Neural cell (in vitro differentiated cells): ENCODE measurements at regions not wholly inside any gene's neighbourhood (a gene's known extent, or its start where the extent isn't known, plus 50 kb on each side); places are given as distances from the start of the nearest gene placed in this dataset.

ENCODE experiments used
- H2AFZ ChIP-seq: fragments of 200-600, 300-800 bp; sonication (generic), shearing (Covaris generic); 2 replicates; pipeline ENCODE4 v1.6.0; 2014; ENCODE audit warnings: low read depth, mild to moderate bottlenecking, antibody characterized with exemption, low read length, moderate library complexity
- H3F3A ChIP-seq: fragments of 200-600 bp; shearing (Covaris generic); 2 replicates; pipeline ENCODE4 v1.6.1; 2016; ENCODE audit warnings: mild to moderate bottlenecking, moderate library complexity, mixed read lengths, antibody characterized with exemption, low read length; ENCODE audit not compliant: insufficient read depth, poor library complexity, severe bottlenecking
- H3K27ac ChIP-seq: fragments of 200-600, 300-800 bp; sonication (generic), shearing (Covaris generic); 2 replicates; pipeline ENCODE4 v1.5.1; 2014; ENCODE audit warnings: mild to moderate bottlenecking, low read length, moderate library complexity
- H3K27me3 ChIP-seq: fragments of 300-800, 200-600 bp; sonication (generic), shearing (Covaris generic); 2 replicates; pipeline ENCODE4 v1.6.0; 2014; ENCODE audit warnings: mild to moderate bottlenecking, low read depth, low read length, moderate library complexity; ENCODE audit not compliant: insufficient read depth
- H3K36me3 ChIP-seq: fragments of 300-800, 200-600 bp; sonication (generic), shearing (Covaris generic); 2 replicates; pipeline ENCODE4 v1.5.1; 2014; ENCODE audit warnings: mild to moderate bottlenecking, antibody characterized with exemption, low read length, moderate library complexity; ENCODE audit not compliant: insufficient read depth
- H3K4me2 ChIP-seq: fragments of 300-800, 200-600 bp; sonication (generic), shearing (Covaris generic); 2 replicates; pipeline ENCODE4 v1.6.0; 2014; ENCODE audit warnings: mild to moderate bottlenecking, low read length
- H3K4me3 ChIP-seq: fragments of 300-800, 200-600 bp; sonication (generic), shearing (Covaris generic); 2 replicates; pipeline ENCODE4 v1.5.1; 2014; ENCODE audit warnings: mild to moderate bottlenecking, low read length, moderate library complexity
- H3K79me2 ChIP-seq: fragments of 200-600 bp; shearing (Covaris generic); replicated peaks from 2 replicates; pipeline ENCODE4 v1.6.0; 2014; ENCODE audit warnings: mild to moderate bottlenecking, low read length, moderate library complexity; ENCODE audit not compliant: insufficient read depth
- H3K9ac ChIP-seq: fragments of 300-800, 200-600 bp; sonication (generic), shearing (Covaris generic); 2 replicates; pipeline ENCODE4 v1.6.1; 2016; ENCODE audit warnings: mild to moderate bottlenecking, low read length, mixed read lengths
- H3K9me2 ChIP-seq: fragments of 200-600 bp; shearing (Covaris generic); 2 replicates; pipeline ENCODE4 v1.6.1; 2016; ENCODE audit warnings: mild to moderate bottlenecking, low read length, mixed read lengths; ENCODE audit not compliant: insufficient read depth
- H3K9me3 ChIP-seq: fragments of 200-600, 300-800 bp; sonication (generic), shearing (Covaris generic); 2 replicates; pipeline ENCODE4 v1.6.1; 2016; ENCODE audit warnings: mild to moderate bottlenecking, mixed run types, low read length, moderate library complexity, mixed read lengths
- H4K20me1 ChIP-seq: fragments of 200-600 bp; shearing (Covaris generic); 2 replicates; pipeline ENCODE4 v1.6.1; 2016; ENCODE audit warnings: mild to moderate bottlenecking, mixed run types; ENCODE audit not compliant: insufficient read depth
- EP300 ChIP-seq: fragments of 450-650 bp; conservative IDR thresholded peaks from 2 replicates; pipeline ENCODE4 v1.6.1; 2014; ENCODE audit warnings: antibody characterized with exemption, mild to moderate bottlenecking, moderate library complexity; ENCODE audit not compliant: poor library complexity, severe bottlenecking
- EZH2 ChIP-seq: fragments of 200-600, 300-800 bp; shearing (Covaris generic), sonication (generic); IDR thresholded peaks from 2 replicates; pipeline ENCODE4 v1.6.1; 2014; ENCODE audit warnings: antibody characterized with exemption, low read length, borderline replicate concordance, mild to moderate bottlenecking; ENCODE audit not compliant: insufficient read depth, poor library complexity, severe bottlenecking
- MXI1 ChIP-seq: fragments of 450-650 bp; conservative IDR thresholded peaks from 2 replicates; pipeline ENCODE4 v1.6.1; 2014; ENCODE audit warnings: antibody characterized with exemption, mild to moderate bottlenecking; ENCODE audit not compliant: poor library complexity, severe bottlenecking
- POLR2AphosphoS5 ChIP-seq: IDR thresholded peaks from 2 replicates; pipeline ENCODE4 v1.6.1; 2012
- RAD21 ChIP-seq: fragments of 450-650 bp; conservative IDR thresholded peaks from 2 replicates; pipeline ENCODE4 v1.6.1; 2014; ENCODE audit warnings: antibody characterized with exemption, mild to moderate bottlenecking, moderate library complexity
- SMC3 ChIP-seq: fragments of 450-650 bp; conservative IDR thresholded peaks from 2 replicates; pipeline ENCODE4 v1.6.1; 2014; ENCODE audit warnings: antibody characterized with exemption, mild to moderate bottlenecking, moderate library complexity; ENCODE audit not compliant: poor library complexity
- TAF1 ChIP-seq: IDR thresholded peaks from 2 replicates; pipeline ENCODE4 v1.6.1; 2012; ENCODE audit warnings: low read depth
- TF ChIP-seq, protein P1 (sequence below): fragments of 450-650 bp; IDR thresholded peaks from 2 replicates; pipeline ENCODE4 v1.5.1; 2014; ENCODE audit warnings: antibody characterized with exemption, mild to moderate bottlenecking, moderate library complexity; ENCODE audit not compliant: poor library complexity, severe bottlenecking
- TF ChIP-seq, protein P2 (sequence below): IDR thresholded peaks from 2 replicates; pipeline ENCODE4 v1.6.1; 2012; ENCODE audit warnings: borderline replicate concordance

DNA sequence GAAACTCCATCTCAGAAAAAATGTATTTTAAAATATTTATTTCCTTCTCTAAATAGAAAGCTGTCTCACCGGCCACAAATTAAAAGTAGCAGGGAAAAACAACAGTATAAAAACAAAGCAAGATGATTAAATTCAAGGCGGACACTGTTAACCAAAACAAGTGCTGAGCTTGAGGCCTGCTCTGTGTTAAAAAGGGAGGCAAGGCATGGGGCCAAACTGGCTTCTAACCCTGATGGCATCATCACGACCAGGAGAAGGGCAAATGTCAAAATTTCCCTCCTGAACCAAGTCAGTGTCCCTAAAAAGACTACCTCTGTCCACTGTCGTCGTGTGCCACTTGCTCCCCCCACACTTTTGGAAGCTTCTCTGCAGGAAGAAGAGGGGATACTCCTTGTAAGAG, 116.1 kb downstream of the MSX2 start:
- Histone ChIP-seq H3K9ac (no peak overlapping the region), H3K9me2 (no peaks in the 10 kb centered on the region), H3K4me3 (no peak overlapping the region), H3K9me3 (no peaks in the 10 kb centered on the region), H3K36me3 (no peaks in the 10 kb centered on the region), H3K4me2 (no peak overlapping the region), H3F3A (no peaks in the 10 kb centered on the region), H4K20me1 (no peaks in the 10 kb centered on the region), H2AFZ (no peak overlapping the region), H3K79me2 (no peaks in the 10 kb centered on the region), H3K27ac (no peak overlapping the region), H3K27me3 (no peaks in the 10 kb centered on the region)
- TF ChIP-seq, protein P1, sequence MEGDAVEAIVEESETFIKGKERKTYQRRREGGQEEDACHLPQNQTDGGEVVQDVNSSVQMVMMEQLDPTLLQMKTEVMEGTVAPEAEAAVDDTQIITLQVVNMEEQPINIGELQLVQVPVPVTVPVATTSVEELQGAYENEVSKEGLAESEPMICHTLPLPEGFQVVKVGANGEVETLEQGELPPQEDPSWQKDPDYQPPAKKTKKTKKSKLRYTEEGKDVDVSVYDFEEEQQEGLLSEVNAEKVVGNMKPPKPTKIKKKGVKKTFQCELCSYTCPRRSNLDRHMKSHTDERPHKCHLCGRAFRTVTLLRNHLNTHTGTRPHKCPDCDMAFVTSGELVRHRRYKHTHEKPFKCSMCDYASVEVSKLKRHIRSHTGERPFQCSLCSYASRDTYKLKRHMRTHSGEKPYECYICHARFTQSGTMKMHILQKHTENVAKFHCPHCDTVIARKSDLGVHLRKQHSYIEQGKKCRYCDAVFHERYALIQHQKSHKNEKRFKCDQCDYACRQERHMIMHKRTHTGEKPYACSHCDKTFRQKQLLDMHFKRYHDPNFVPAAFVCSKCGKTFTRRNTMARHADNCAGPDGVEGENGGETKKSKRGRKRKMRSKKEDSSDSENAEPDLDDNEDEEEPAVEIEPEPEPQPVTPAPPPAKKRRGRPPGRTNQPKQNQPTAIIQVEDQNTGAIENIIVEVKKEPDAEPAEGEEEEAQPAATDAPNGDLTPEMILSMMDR: no peak
- no peak for TF ChIP-seq POLR2AphosphoS5
- no peak for TF ChIP-seq TAF1
- no peak for TF ChIP-seq EZH2
- TF ChIP-seq, protein P2, sequence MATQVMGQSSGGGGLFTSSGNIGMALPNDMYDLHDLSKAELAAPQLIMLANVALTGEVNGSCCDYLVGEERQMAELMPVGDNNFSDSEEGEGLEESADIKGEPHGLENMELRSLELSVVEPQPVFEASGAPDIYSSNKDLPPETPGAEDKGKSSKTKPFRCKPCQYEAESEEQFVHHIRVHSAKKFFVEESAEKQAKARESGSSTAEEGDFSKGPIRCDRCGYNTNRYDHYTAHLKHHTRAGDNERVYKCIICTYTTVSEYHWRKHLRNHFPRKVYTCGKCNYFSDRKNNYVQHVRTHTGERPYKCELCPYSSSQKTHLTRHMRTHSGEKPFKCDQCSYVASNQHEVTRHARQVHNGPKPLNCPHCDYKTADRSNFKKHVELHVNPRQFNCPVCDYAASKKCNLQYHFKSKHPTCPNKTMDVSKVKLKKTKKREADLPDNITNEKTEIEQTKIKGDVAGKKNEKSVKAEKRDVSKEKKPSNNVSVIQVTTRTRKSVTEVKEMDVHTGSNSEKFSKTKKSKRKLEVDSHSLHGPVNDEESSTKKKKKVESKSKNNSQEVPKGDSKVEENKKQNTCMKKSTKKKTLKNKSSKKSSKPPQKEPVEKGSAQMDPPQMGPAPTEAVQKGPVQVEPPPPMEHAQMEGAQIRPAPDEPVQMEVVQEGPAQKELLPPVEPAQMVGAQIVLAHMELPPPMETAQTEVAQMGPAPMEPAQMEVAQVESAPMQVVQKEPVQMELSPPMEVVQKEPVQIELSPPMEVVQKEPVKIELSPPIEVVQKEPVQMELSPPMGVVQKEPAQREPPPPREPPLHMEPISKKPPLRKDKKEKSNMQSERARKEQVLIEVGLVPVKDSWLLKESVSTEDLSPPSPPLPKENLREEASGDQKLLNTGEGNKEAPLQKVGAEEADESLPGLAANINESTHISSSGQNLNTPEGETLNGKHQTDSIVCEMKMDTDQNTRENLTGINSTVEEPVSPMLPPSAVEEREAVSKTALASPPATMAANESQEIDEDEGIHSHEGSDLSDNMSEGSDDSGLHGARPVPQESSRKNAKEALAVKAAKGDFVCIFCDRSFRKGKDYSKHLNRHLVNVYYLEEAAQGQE: no peak
- no peak for TF ChIP-seq SMC3
- TF ChIP-seq RAD21: no peak
- no peak for TF ChIP-seq EP300
- no peak for TF ChIP-seq MXI1

DNA sequence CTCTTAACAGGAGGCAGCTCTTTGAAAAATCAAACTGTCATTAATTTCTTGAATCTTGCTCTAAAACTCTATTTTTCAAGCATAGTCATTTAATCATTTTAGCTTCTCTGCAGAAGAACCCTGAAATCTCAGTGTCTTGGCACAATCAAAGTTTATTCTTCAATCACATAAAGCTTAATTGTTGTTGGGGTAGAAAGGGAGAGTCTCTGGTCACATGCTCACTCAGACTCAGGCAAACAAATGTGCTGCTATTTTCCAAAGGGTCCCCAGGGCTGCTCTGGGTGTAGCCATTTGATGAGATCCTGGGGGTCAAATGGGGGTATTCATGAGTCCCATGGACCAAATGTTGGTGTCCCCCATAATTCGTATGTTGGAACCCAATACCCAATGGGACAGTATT, 114.8 kb downstream of the MSX2 start:
- no peak overlapping the region for H3K4me2 ChIP-seq
- H3K27ac ChIP-seq: no peak overlapping the region
- no peaks in the 10 kb centered on the region for H3K27me3 ChIP-seq
- H3K9ac ChIP-seq: no peak overlapping the region
- H2AFZ ChIP-seq: no peak overlapping the region
- no peaks in the 10 kb centered on the region for H3K36me3 ChIP-seq
- H3F3A ChIP-seq: no peaks in the 10 kb centered on the region
- no peaks in the 10 kb centered on the region for H3K9me3 ChIP-seq
- no peak overlapping the region for H3K4me3 ChIP-seq
- TF ChIP-seq POLR2AphosphoS5: no peak
- TF ChIP-seq MXI1: no peak
- TF ChIP-seq, protein P1: no peak
- TF ChIP-seq SMC3: no peak
- TF ChIP-seq RAD21: no peak
- TF ChIP-seq EP300: no peak
- no peak for TF ChIP-seq TAF1
- TF ChIP-seq EZH2: no peak
- TF ChIP-seq, protein P2: no peak
- no peaks in the 10 kb centered on the region for H3K9me2 ChIP-seq
- H3K79me2 ChIP-seq: no peaks in the 10 kb centered on the region
- no peaks in the 10 kb centered on the region for H4K20me1 ChIP-seq
